Heart left ventricle (tissue), 13 donors: ENCODE measurements at regions not wholly inside any gene's neighbourhood (a gene's known extent, or its start where the extent isn't known, plus 50 kb on each side); places are given as distances from the start of the nearest gene placed in this dataset.

Experiments
- CTCF ChIP-seq, 12 donors: fragments of 200-600 bp; sonication (generic) in 4 of 12; IDR thresholded peaks; one replicate each; pipeline versions ENCODE4 v1.5.0 to v1.8.0; 2018 to 2022; ENCODE audit warnings: antibody characterized with exemption in 12 of 12, mild to moderate bottlenecking in 5 of 12
- POLR2A ChIP-seq, 2 donors: fragments of 450-650 bp; IDR thresholded peaks; one replicate each; pipeline ENCODE4 v1.6.1; 2017; ENCODE audit warnings: antibody characterized with exemption in 2 of 2, mild to moderate bottlenecking in 2 of 2, moderate library complexity in 2 of 2
- donor health status: ischemic (EF 13 %, LVEDD 7.1; RV severe dilation, severe dysfunction).
- donor health status: DM: no; HTN: yes; CAD: no.
- donor health status: DM: no; HTN: no; CAD: no.
- donor health status: ischemic (EF 25% LVEDD 6.9; RV normal size, moderate dysfunction).
- donor health status: ischemic (EF 25% LVEDD 5.7; RV mildly dilated, moderate dysfunction).
- donor health status: ischemic (EF 35%, LVEDD 5.7; RV mildly dilated, moderate dysfunction).
- donor health status: nonischemic (EF 11% LVEDD 7.7; RV severe dilation, severe dysfunction).
- donor health status: DM: yes; HTN: yes; CAD: no.
- donor health status: PGD.
- donor health status: ischemic (EF 29% LVEDD 5.4; RV normal size, mild dysfunction).
- donor health status: nonischemic (EF 23%, LVEDD 6.1; RV moderate dilation, normal function).

- TF ChIP-seq CTCF (IDR thresholded peaks at IDR 0.05) (no peak), POLR2A (IDR thresholded peaks at IDR 0.05) (no peak)
These were observed 488.3 kb upstream of the GOLIM4 start for GRCh38 chr3:168583977-168584376.
